Endothelial cell (in vitro differentiated cells): ENCODE measurements at regions not wholly inside any gene's neighbourhood (a gene's known extent, or its start where the extent isn't known, plus 50 kb on each side); places are given as distances from the start of the nearest gene placed in this dataset.

Source experiments
- DNase-seq: peaks from one replicate; pipeline ENCODE4 v3.0.0; 2021; ENCODE audit warnings: low spot score
- H3K27ac Mint-ChIP-seq: one replicate; pipeline ENCODE4 v1.8.0; 2021; ENCODE audit warnings: mixed read lengths, inconsistent platforms; ENCODE audit not compliant: unreplicated experiment
- H3K27me3 Mint-ChIP-seq: one replicate; pipeline ENCODE4 v1.8.0; 2021; ENCODE audit warnings: mild to moderate bottlenecking, moderate library complexity, mixed read lengths, inconsistent platforms; ENCODE audit not compliant: unreplicated experiment
- H3K36me3 Mint-ChIP-seq: one replicate; pipeline ENCODE4 v1.8.0; 2021; ENCODE audit warnings: mild to moderate bottlenecking, low read depth, mixed read lengths, inconsistent platforms; ENCODE audit not compliant: unreplicated experiment
- H3K4me1 Mint-ChIP-seq: one replicate; pipeline ENCODE4 v1.8.0; 2021; ENCODE audit warnings: mild to moderate bottlenecking, mixed read lengths, inconsistent platforms; ENCODE audit not compliant: unreplicated experiment
- H3K4me3 Mint-ChIP-seq: one replicate; pipeline ENCODE4 v1.8.0; 2021; ENCODE audit warnings: mild to moderate bottlenecking, mixed read lengths, inconsistent platforms; ENCODE audit not compliant: unreplicated experiment
- H3K9me3 Mint-ChIP-seq: one replicate; pipeline ENCODE4 v1.8.0; 2021; ENCODE audit warnings: mixed read lengths, inconsistent platforms; ENCODE audit not compliant: unreplicated experiment
- CTCF ChIP-seq: fragments of 200-600 bp; sonication (generic); IDR thresholded peaks from one replicate; pipeline ENCODE4 v1.5.0; 2021; ENCODE audit warnings: antibody characterized with exemption; ENCODE audit not compliant: unreplicated experiment

GRCh38 chr6:117018771-117019170 is 141.7 kb downstream of the RFX6 start:
- no peak for TF ChIP-seq CTCF
- Mint-ChIP-seq H3K27me3 (no peaks in the 10 kb centered on the region), H3K36me3 (peaks cover 2% of the 10 kb centered on the region), H3K4me3 (no peak overlapping the region), H3K9me3 (no peaks in the 10 kb centered on the region), H3K4me1 (no peaks in the 10 kb centered on the region), H3K27ac (no peak overlapping the region)
- DNase-seq: no peak

GRCh38 chr6:117022774-117023173 is 145.7 kb downstream of the RFX6 start:
- TF ChIP-seq CTCF: no peak
- H3K27me3 Mint-ChIP-seq: no peaks in the 10 kb centered on the region
- H3K9me3 Mint-ChIP-seq: no peaks in the 10 kb centered on the region
- no peak overlapping the region for H3K27ac Mint-ChIP-seq
- DNase-seq: no peak
- no peak overlapping the region for H3K4me3 Mint-ChIP-seq
- no peaks in the 10 kb centered on the region for H3K4me1 Mint-ChIP-seq
- no peaks in the 10 kb centered on the region for H3K36me3 Mint-ChIP-seq

GRCh38 chr6:117025310-117025709 is 148.3 kb downstream of the RFX6 start:
- H3K9me3 Mint-ChIP-seq: no peaks in the 10 kb centered on the region
- no peak for TF ChIP-seq CTCF
- H3K27ac Mint-ChIP-seq: no peak overlapping the region
- no peak for DNase-seq
- no peaks in the 10 kb centered on the region for H3K27me3 Mint-ChIP-seq
- no peaks in the 10 kb centered on the region for H3K4me1 Mint-ChIP-seq
- H3K36me3 Mint-ChIP-seq: no peaks in the 10 kb centered on the region
- no peak overlapping the region for H3K4me3 Mint-ChIP-seq

- TF ChIP-seq CTCF: no peak
- Mint-ChIP-seq H3K4me3 (no peak overlapping the region), H3K36me3 (no peaks in the 10 kb centered on the region), H3K27ac (no peak overlapping the region), H3K27me3 (no peaks in the 10 kb centered on the region), H3K9me3 (no peaks in the 10 kb centered on the region), H3K4me1 (no peaks in the 10 kb centered on the region)
- DNase-seq: no peak
These were observed 151.2 kb downstream of the RFX6 start for GRCh38 chr6:117028256-117028655.

GRCh38 chr6:117034547-117034946 is 157.5 kb downstream of the RFX6 start:
- Mint-ChIP-seq H3K27me3 (peaks cover 3% of the 10 kb centered on the region), H3K4me3 (no peak overlapping the region), H3K4me1 (no peaks in the 10 kb centered on the region), H3K27ac (no peak overlapping the region), H3K9me3 (no peaks in the 10 kb centered on the region), H3K36me3 (no peaks in the 10 kb centered on the region)
- TF ChIP-seq CTCF: no peak
- no peak for DNase-seq
